GM21367 (cell line): ENCODE measurements at regions not wholly inside any gene's neighbourhood (a gene's known extent, or its start where the extent isn't known, plus 50 kb on each side); places are given as distances from the start of the nearest gene placed in this dataset.
"Not testable (repeated sequence)": the region's sequence is repeated elsewhere in the genome, so short reads cannot be mapped to it uniquely, and the experiment has no call there.

ENCODE experiments used
- ATAC-seq: cut with Tn5 transposase; IDR thresholded peaks from one replicate; pipeline ENCODE4 v1.9.1; 2021; ENCODE audit not compliant: unreplicated experiment

GRCh38 chr14:76698191-76698590 lies 63.1 kb upstream of the VASH1 start:
- no peak for ATAC-seq

DNA sequence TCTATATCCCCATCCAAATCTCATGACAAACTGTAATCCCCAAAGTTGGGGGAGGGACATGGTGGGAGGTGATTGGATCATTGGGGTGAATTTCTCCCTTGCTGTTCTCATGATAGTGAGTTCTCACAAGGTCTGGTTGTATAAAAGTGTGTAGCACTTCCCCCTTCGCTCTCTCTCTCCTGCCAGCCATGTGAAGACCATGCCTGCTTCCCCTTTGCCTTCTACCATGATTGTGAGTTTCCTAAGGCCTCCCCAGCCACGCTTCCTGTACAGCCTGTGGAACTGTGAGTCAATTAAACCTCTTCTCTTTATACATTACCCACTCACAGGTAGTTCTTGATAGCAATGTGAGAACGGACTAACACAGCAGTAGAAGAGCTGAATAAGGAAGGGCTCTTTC lies 62.6 kb upstream of the VASH1 start:
- no peak for ATAC-seq

GRCh38 chr14:76699209-76699938 lies 61.9 kb upstream of the VASH1 start:
- ATAC-seq: no peak

DNA sequence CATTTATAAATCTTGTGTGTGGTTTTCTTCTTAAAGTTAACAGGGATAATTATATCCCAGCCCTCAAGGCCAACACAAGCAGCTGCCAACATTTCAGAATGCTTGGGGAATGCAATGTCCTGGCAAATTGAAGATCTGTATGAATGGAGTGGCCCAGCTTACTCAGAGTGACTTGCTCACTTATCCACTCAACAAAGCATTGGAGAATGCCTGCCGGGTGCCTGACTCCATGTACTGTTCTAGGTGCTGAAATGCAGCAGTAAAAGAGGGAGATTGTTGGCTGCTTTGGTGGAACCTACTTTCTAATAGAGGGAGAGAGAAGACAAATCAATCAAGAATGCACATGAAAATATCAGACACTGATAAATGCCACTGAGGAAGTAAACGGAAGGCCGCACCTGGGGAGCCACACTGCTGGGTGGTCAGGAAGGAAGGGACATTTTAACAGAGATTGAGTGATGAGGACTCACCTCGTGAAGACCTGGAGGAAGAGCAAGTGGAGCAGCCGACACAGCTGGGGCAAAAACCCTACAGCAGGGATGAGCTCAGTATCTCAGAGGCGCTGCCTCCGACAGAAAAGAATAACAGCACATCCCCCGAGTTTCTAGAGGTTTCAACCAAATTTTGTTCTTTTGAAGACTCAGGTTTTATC lies 61.2 kb upstream of the VASH1 start:
- no peak for ATAC-seq

DNA sequence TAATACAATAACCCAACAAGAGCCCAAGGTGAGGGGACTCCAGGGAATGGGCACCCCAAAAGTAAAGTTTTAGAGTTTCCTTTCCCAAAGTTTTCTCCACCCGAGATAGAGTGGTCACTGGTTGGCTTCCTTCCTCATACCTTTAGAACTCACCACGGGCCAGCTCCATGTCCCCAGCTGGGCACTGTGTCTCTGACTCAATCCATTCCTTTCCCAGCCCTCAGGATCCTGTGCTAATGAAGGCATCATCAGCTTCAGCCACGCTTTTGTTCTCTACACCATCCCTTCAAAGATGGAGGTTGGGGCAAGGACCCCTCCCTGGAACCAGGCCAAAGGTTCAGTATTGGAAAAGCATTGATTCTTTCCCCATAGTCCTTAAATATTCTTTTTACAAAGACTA lies 59.8 kb upstream of the VASH1 start:
- ATAC-seq: no peak

DNA sequence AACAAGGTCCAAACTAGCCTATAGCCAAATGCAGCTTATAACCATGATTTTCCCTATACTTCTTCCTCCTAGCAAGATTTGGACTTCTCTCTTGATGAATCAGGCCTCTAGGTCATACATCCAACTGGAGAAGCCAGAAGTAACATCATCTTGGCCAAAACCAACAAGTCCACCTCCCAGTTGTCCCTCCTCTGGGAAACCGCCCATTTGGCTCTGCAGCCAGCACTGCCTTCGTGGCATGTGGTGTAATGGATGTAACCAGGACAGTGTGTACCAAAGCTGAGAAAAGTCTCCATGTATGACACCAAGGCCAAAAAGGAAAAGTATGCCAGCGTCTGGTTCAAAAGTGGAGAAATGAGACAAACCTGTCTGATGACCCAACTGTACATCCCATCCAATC lies 59.3 kb upstream of the VASH1 start:
- no peak for ATAC-seq

DNA sequence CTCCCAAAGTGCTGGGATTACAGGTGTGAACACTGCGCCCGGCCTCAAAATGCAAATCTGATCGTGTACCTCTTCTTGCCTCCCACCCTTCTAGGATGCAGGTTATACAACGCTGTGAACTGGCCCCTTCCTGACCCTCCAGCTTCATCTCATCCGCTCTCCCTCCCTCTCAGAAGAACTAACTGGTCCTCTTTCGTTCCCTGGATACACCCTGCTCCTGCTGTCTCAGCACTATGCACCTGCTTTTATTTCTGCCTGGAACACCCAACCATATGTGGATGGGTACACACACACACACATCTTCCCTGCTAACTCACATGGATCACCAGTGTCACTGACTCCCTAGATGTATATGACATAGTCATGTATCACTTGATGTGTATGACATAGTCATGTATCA lies 56.1 kb upstream of the VASH1 start:
- no peak for ATAC-seq

DNA sequence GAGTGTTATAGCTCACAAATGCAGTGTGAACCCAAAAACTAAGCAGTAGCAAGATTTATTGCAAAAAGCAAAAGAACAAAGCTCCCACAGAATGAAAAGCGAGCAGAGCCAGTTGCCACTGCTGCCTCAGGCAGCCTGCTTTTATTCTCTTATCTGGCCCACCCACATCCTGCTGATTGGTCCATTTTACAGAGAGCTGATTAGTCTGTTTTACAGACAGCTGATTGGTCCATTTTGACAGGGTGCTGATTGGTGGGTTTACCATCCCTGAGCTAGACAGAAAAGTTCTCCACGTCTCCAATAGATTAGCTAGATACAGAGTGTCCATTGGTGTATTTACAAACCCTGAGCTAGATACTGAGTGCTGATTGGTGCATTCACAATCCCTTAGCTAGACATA lies 55.1 kb upstream of the VASH1 start:
- ATAC-seq: not testable (repeated sequence)

DNA sequence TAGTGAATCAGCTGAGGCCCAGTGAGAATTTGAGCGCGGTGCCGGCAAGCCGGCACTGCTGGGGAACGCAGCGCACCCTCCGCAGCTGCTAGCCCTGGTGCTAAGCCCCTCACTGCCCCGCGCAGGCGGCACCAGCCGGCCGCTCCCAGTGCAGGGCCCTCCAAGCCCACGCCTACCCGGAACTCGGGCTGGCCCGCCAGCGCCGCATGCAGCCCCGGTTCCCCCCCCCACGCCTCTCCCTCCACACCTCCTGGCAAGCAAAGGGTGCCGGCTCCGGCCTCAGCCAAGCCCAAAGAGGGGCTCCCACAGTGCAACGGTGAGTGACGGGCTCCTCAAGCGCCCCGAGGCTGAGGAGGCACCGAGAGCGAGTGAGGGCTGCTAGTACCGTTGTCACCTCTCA lies 54.5 kb upstream of the VASH1 start:
- ATAC-seq: no peak

GRCh38 chr14:76708028-76708427 lies 53.2 kb upstream of the VASH1 start:
- no peak for ATAC-seq

GRCh38 chr14:76708771-76709170 lies 52.5 kb upstream of the VASH1 start:
- no peak for ATAC-seq

DNA sequence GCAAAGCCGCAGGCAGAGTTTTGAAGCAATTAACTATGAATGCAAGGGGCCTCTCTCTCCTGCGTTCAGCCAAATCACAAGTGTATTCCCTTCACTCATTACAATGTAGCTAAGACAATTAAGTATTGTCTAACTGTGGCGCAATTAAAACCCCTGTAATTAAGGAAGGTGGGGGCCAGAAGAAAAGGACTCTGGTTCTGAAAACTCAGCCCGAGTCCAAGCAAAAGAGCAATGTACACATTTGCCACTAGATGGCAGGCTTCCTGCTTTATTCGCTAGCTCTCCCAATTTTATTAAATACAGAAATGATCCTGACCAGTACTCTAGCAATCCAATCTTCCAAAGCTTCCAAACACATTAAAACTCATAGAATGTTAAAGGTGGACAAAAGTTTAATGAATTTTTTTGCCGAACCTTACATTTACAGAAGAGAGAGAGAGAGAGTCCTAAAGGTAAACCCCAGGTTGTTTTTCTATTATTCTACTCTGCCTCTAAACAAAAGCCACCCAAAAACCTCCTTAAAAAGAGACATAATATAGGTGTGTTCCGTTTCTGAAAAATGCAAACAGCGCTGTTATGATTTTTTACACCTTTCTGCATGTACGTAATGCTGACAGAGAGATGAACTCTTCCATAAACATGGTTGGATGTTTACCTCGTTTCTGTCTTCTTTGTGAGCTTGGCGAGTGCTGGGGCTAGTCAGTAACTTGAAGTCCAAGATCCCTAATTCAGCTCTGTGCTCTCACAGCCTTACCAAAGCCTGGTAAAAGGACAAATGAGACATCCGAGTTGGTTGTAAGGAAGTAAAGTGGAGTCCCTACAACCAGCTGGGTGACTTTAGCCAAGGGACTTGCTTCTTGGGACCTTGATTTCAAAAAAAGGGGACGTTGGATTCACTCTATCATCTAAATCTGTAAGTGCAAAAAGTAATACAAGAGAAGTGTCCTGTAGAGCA lies 50.9 kb upstream of the VASH1 start:
- ATAC-seq: no peak
